ENCODE measurements at regions not wholly inside any gene's neighbourhood (a gene's known extent, or its start where the extent isn't known, plus 50 kb on each side); places are given as distances from the start of the nearest gene placed in this dataset.

- Mint-ChIP-seq H3K4me1 (ENCODE audit: low read depth) (no peaks in the 10 kb centered on the region), H3K27me3 (ENCODE audit: low read depth) (no peaks in the 10 kb centered on the region), H3K4me3 (ENCODE audit: unreplicated experiment) (no peak overlapping the region), H3K9me3 (ENCODE audit: low read depth) (no peaks in the 10 kb centered on the region), H3K36me3 (ENCODE audit: low read depth) (no peaks in the 10 kb centered on the region), H3K27ac (ENCODE audit: unreplicated experiment) (no peak overlapping the region)
- TF ChIP-seq CTCF (IDR thresholded peaks at IDR 0.05), result no peak
- DNase-seq (ENCODE audit: low spot score), result no peak
Observed at GRCh38 chr4:81990898-81991297, 382.9 kb downstream of the HNRNPD start.

- H3K4me3 Mint-ChIP-seq (ENCODE audit: unreplicated experiment), result no peak overlapping the region
- TF ChIP-seq CTCF (IDR thresholded peaks at IDR 0.05), result no peak
- H3K9me3 Mint-ChIP-seq (ENCODE audit: low read depth), result no peaks in the 10 kb centered on the region
- H3K27ac Mint-ChIP-seq (ENCODE audit: unreplicated experiment), result no peak overlapping the region
- peaks cover 2% of the 10 kb centered on the region for H3K27me3 Mint-ChIP-seq (ENCODE audit: low read depth)
- H3K4me1 Mint-ChIP-seq (ENCODE audit: low read depth), result no peaks in the 10 kb centered on the region
- no peaks in the 10 kb centered on the region for H3K36me3 Mint-ChIP-seq (ENCODE audit: low read depth)
- DNase-seq (ENCODE audit: low spot score), result no peak
Observed at GRCh38 chr4:81990211-81990610, 383.6 kb downstream of the HNRNPD start.

- Mint-ChIP-seq H3K27me3 (ENCODE audit: low read depth) (peaks cover 2% of the 10 kb centered on the region), H3K4me1 (ENCODE audit: low read depth) (no peaks in the 10 kb centered on the region), H3K27ac (ENCODE audit: unreplicated experiment) (no peak overlapping the region), H3K36me3 (ENCODE audit: low read depth) (no peaks in the 10 kb centered on the region), H3K4me3 (ENCODE audit: unreplicated experiment) (no peak overlapping the region), H3K9me3 (ENCODE audit: low read depth) (no peaks in the 10 kb centered on the region)
- no peak for DNase-seq (ENCODE audit: low spot score)
- no peak for TF ChIP-seq CTCF (IDR thresholded peaks at IDR 0.05)
Observed at GRCh38 chr4:81989202-81989601, 384.6 kb downstream of the HNRNPD start.

GRCh38 chr4:81988178-81988577, 385.6 kb downstream of the HNRNPD start:
- Mint-ChIP-seq H3K27me3 (ENCODE audit: low read depth) (peaks cover 2% of the 10 kb centered on the region), H3K4me3 (ENCODE audit: unreplicated experiment) (no peak overlapping the region)

GRCh38 chr4:81984746-81985145, 389.0 kb downstream of the HNRNPD start:
- no peak for TF ChIP-seq CTCF (IDR thresholded peaks at IDR 0.05)
- H3K9me3 Mint-ChIP-seq (ENCODE audit: low read depth), result no peaks in the 10 kb centered on the region

More at GRCh38 chr4:81988178-81988577, 385.6 kb downstream of the HNRNPD start:
- no peaks in the 10 kb centered on the region for H3K36me3 Mint-ChIP-seq (ENCODE audit: low read depth)
- H3K9me3 Mint-ChIP-seq (ENCODE audit: low read depth), result no peaks in the 10 kb centered on the region
- no peak for TF ChIP-seq CTCF (IDR thresholded peaks at IDR 0.05)
- no peak for DNase-seq (ENCODE audit: low spot score)
- H3K27ac Mint-ChIP-seq (ENCODE audit: unreplicated experiment), result no peak overlapping the region
- no peaks in the 10 kb centered on the region for H3K4me1 Mint-ChIP-seq (ENCODE audit: low read depth)

More at GRCh38 chr4:81984746-81985145, 389.0 kb downstream of the HNRNPD start:
- no peak overlapping the region for H3K4me3 Mint-ChIP-seq (ENCODE audit: unreplicated experiment)
- no peaks in the 10 kb centered on the region for H3K4me1 Mint-ChIP-seq (ENCODE audit: low read depth)
- H3K27ac Mint-ChIP-seq (ENCODE audit: unreplicated experiment), result no peak overlapping the region
- H3K36me3 Mint-ChIP-seq (ENCODE audit: low read depth), result no peaks in the 10 kb centered on the region
- DNase-seq (ENCODE audit: low spot score), result no peak
- H3K27me3 Mint-ChIP-seq (ENCODE audit: low read depth), result peaks cover 2% of the 10 kb centered on the region

Measured in chondrocyte (in vitro differentiated cells).